ENCODE measurements at regions not wholly inside any gene's neighbourhood (a gene's known extent, or its start where the extent isn't known, plus 50 kb on each side); places are given as distances from the start of the nearest gene placed in this dataset.

DNA sequence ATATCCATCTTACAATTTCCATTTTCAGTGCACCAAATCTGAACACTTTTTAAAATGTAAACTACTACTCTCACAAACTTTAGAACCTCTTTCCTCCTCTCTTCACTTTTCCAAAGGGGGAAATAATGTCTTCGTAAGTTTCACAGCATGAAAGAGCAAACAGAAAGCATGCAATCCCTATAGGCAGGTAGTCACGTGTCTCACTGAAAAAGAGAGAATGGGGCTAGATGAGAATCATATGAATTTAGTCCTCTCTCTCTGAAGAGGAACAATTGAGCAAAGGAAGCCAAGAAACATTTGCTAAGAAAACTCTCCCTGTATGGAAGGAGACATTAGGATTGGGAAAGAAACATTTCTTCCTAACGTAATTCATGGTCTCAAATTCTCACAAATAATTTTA lies 613.9 kb downstream of the PLA2G4A start:
- TF ChIP-seq TCF12 (IDR thresholded peaks at IDR 0.05; ENCODE audit: low read depth): no peak
- no peak for TF ChIP-seq EGR1 (IDR thresholded peaks at IDR 0.05)
- no peak for TF ChIP-seq YY1 (IDR thresholded peaks at IDR 0.05; ENCODE audit: low read depth)
- no peak for TF ChIP-seq EP300 (IDR thresholded peaks at IDR 0.05; ENCODE audit: borderline replicate concordance)
- TF ChIP-seq CREB1 (IDR thresholded peaks at IDR 0.05; ENCODE audit: low read depth): no peak
- TF ChIP-seq, protein P1, sequence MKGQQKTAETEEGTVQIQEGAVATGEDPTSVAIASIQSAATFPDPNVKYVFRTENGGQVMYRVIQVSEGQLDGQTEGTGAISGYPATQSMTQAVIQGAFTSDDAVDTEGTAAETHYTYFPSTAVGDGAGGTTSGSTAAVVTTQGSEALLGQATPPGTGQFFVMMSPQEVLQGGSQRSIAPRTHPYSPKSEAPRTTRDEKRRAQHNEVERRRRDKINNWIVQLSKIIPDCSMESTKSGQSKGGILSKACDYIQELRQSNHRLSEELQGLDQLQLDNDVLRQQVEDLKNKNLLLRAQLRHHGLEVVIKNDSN (IDR thresholded peaks at IDR 0.05): no peak
- TF ChIP-seq ZBTB7A (IDR thresholded peaks at IDR 0.05; ENCODE audit: low read depth): no peak
- no peak for TF ChIP-seq TEAD4 (IDR thresholded peaks at IDR 0.05)
- no peak for TF ChIP-seq TAF1 (IDR thresholded peaks at IDR 0.05; ENCODE audit: low read depth)
- no peak for TF ChIP-seq RAD21 (IDR thresholded peaks at IDR 0.05; ENCODE audit: low read depth)
- TF ChIP-seq, protein P2, sequence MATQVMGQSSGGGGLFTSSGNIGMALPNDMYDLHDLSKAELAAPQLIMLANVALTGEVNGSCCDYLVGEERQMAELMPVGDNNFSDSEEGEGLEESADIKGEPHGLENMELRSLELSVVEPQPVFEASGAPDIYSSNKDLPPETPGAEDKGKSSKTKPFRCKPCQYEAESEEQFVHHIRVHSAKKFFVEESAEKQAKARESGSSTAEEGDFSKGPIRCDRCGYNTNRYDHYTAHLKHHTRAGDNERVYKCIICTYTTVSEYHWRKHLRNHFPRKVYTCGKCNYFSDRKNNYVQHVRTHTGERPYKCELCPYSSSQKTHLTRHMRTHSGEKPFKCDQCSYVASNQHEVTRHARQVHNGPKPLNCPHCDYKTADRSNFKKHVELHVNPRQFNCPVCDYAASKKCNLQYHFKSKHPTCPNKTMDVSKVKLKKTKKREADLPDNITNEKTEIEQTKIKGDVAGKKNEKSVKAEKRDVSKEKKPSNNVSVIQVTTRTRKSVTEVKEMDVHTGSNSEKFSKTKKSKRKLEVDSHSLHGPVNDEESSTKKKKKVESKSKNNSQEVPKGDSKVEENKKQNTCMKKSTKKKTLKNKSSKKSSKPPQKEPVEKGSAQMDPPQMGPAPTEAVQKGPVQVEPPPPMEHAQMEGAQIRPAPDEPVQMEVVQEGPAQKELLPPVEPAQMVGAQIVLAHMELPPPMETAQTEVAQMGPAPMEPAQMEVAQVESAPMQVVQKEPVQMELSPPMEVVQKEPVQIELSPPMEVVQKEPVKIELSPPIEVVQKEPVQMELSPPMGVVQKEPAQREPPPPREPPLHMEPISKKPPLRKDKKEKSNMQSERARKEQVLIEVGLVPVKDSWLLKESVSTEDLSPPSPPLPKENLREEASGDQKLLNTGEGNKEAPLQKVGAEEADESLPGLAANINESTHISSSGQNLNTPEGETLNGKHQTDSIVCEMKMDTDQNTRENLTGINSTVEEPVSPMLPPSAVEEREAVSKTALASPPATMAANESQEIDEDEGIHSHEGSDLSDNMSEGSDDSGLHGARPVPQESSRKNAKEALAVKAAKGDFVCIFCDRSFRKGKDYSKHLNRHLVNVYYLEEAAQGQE (IDR thresholded peaks at IDR 0.05; ENCODE audit: low read depth): no peak
- TF ChIP-seq NFIC (IDR thresholded peaks at IDR 0.05): no peak
- TF ChIP-seq FOXM1 (IDR thresholded peaks at IDR 0.05; ENCODE audit: borderline replicate concordance, low read depth): no peak
- TF ChIP-seq CEBPB (IDR thresholded peaks at IDR 0.05): no peak
- TF ChIP-seq, protein P3, sequence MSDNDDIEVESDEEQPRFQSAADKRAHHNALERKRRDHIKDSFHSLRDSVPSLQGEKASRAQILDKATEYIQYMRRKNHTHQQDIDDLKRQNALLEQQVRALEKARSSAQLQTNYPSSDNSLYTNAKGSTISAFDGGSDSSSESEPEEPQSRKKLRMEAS (IDR thresholded peaks at IDR 0.05): no peak

DNA sequence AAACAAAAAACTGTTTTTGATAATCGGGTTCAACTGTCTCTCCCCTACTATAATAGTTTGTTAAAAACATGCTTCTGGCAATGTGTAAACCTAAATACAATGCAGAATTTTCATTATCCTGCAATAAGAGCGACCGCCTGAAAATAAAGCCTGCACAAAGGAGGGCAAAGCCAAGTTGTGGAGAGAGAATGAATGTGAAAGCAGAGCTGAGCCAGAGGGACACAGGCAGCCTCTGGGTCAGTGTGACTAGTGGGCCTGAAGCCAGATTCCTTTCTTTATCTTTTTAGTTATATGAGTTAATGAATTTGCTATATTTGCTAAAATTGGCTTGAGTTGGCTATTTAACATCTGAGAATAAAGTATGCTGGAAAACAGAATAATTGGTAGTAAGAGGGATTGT lies 615.2 kb downstream of the PLA2G4A start:
- TF ChIP-seq, protein P1 (IDR thresholded peaks at IDR 0.05): no peak
- no peak for TF ChIP-seq TCF12 (IDR thresholded peaks at IDR 0.05; ENCODE audit: low read depth)
- no peak for TF ChIP-seq RAD21 (IDR thresholded peaks at IDR 0.05; ENCODE audit: low read depth)
- TF ChIP-seq TEAD4 (IDR thresholded peaks at IDR 0.05): no peak
- TF ChIP-seq NFIC (IDR thresholded peaks at IDR 0.05): no peak
- no peak for TF ChIP-seq FOXM1 (IDR thresholded peaks at IDR 0.05; ENCODE audit: borderline replicate concordance, low read depth)
- no peak for TF ChIP-seq TAF1 (IDR thresholded peaks at IDR 0.05; ENCODE audit: low read depth)
- no peak for TF ChIP-seq EP300 (IDR thresholded peaks at IDR 0.05; ENCODE audit: borderline replicate concordance)

DNA sequence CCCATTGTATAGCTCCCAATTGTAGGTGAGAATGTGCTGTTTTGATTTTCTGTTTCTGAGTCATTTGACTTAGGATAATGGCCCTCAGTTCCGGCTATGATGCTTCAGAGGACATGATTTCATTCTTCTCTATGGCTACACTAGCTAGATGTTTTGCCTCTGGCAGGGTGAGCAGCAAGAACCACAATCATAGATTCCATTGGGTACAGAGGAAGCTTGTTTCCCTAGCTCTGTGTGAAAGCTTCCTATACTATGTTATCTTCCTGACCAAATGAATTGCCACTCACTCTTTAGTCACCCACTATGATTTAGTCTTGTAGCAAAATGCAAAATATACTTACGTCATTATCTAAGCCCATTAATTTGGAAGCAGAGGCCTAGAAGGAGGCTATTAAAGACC lies 616.3 kb downstream of the PLA2G4A start:
- TF ChIP-seq, protein P2 (IDR thresholded peaks at IDR 0.05; ENCODE audit: low read depth): no peak
- TF ChIP-seq TAF1 (IDR thresholded peaks at IDR 0.05; ENCODE audit: low read depth): no peak
- TF ChIP-seq EP300 (IDR thresholded peaks at IDR 0.05; ENCODE audit: borderline replicate concordance): no peak
- TF ChIP-seq CEBPB (IDR thresholded peaks at IDR 0.05): no peak

DNA sequence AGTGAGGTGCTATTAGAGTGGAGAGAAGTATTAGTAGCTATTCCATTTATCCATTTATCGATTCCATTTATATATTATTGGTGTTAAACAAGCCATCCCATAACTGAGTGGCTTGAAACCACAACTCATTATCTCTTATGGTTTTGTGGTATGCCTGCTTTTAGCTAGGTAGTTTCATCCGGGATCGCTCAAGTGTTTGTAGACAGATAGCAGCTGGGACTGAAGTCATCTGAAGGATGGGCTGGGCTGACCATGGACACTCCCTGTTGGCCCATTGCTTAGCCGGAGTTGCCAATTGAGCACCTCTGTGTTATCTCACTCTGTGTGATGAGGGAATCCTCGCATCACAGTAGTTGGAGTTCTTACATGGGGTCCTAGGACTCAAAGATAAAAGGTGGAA lies 622.5 kb downstream of the PLA2G4A start:
- TF ChIP-seq YY1 (IDR thresholded peaks at IDR 0.05; ENCODE audit: low read depth) (no peak), EGR1 (IDR thresholded peaks at IDR 0.05) (no peak), CREB1 (IDR thresholded peaks at IDR 0.05; ENCODE audit: low read depth) (no peak), EP300 (IDR thresholded peaks at IDR 0.05; ENCODE audit: borderline replicate concordance) (no peak), TAF1 (IDR thresholded peaks at IDR 0.05; ENCODE audit: low read depth) (no peak), NFIC (IDR thresholded peaks at IDR 0.05) (no peak), TCF12 (IDR thresholded peaks at IDR 0.05; ENCODE audit: low read depth) (no peak), CEBPB (IDR thresholded peaks at IDR 0.05) (no peak), TEAD4 (IDR thresholded peaks at IDR 0.05) (no peak), RAD21 (IDR thresholded peaks at IDR 0.05; ENCODE audit: low read depth) (no peak), ZBTB7A (IDR thresholded peaks at IDR 0.05; ENCODE audit: low read depth) (no peak), FOXM1 (IDR thresholded peaks at IDR 0.05; ENCODE audit: borderline replicate concordance, low read depth) (no peak)
- TF ChIP-seq, protein P2 (IDR thresholded peaks at IDR 0.05; ENCODE audit: low read depth): no peak
- TF ChIP-seq, protein P1 (IDR thresholded peaks at IDR 0.05): no peak
- TF ChIP-seq, protein P3 (IDR thresholded peaks at IDR 0.05): no peak
